Stimulated activated CD8-positive, alpha-beta memory T cell treated with anti-CD3 and anti-CD28 coated beads, Interleukin-4, amount 100 ng/mL, for 24 hours (primary cell): ENCODE measurements at regions not wholly inside any gene's neighbourhood (a gene's known extent, or its start where the extent isn't known, plus 50 kb on each side); places are given as distances from the start of the nearest gene placed in this dataset.

Experiments used
- DNase-seq: peaks from one replicate; pipeline ENCODE4 v3.0.0-alpha.2; 2020; ENCODE audit warnings: low read depth

DNA sequence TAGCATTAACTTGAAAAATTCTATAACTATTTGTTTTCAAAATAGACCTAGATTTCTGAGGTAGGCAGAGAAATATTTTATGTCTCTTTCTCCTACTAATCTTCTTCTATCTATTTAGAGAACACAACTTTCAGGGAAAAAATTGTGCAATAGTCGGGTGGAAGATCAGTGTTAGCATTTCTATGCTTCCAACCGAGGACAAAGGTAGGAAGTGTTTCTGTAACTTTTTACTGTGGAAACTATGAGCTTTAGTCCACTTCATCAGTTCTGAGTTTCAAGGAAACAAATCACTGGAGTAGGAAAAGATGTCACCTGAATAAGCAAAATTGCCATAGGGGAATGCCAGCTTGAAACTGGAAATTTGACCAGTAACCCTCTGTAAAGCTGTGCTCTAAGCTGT lies 207.7 kb upstream of the CTAGE1 start:
- no peak for DNase-seq

- no peak for DNase-seq
These were observed 209.1 kb upstream of the CTAGE1 start for GRCh38 chr18:22626771-22627170.

DNA sequence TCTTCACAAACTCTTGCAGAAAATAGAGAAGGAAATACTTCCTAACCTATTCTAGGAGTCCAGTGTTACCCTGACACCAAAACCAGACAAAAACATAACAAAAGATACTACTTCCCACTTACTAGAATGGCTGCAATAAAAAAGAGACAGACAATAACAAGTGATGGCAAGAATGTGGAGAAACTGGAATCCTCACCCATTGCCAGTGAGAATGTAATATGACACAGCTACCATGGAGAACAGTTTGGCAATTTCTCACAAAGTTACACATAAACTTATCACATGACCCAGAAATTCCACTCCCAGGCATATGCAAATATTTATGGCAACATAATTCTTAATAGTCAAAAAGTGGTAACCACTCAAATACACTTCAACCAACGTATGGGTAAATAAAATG lies 209.8 kb upstream of the CTAGE1 start:
- DNase-seq: no peak

DNA sequence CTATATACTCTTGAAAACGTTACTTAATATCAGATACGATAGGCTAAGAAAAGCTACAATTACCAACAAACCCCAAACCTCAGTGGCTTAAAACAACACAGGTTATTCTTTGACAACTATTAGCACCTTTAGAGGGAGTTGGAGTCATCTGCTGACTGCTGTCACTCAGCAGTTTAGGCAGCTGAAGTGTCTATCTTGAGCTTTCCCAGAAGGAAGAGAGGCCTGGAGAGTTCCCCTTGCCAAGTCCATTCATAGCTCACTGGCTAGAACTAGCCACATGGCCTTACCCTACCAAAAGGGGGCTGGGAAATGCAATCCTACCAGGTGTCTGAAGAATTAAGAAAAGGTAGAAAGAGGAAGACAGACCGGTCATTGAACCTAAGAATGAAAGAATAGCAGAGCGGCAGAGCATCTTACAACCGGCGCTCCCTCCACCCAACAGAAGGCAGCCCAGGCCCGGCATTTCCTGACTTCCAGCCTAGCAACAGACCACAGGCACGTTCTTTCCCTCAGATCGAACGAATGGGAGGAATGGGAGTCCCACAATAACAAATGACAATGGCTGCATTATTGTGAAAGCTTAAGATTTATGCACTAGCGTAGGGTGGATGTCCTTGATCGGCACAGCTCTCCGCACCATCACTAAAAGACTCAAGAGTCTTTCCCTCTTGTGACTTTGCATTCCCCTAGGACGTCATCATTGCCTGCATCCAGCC lies 211.2 kb upstream of the CTAGE1 start:
- DNase-seq: no peak

DNA sequence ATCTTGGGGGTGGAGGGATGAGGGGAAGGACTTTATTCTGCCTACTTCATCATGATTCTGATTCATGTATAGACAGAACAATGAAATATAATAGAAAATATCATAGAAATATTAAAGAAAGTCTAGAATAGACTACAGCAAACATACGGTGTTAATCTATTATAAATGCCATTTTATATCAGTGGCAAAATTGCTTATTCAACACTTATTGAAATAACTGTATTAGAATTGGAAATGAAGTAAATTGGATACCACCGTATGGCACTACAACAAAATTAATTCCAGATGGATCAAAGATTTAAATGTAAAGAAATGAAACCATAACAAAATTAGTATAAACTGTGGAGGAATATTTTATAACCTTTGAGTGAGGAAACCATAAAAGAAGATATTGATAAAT lies 213.3 kb upstream of the CTAGE1 start:
- DNase-seq: no peak

- DNase-seq: no peak
These were observed 214.5 kb upstream of the CTAGE1 start for GRCh38 chr18:22632191-22632590.

GRCh38 chr18:22634464-22634863 lies 216.7 kb upstream of the CTAGE1 start:
- DNase-seq: no peak

DNA sequence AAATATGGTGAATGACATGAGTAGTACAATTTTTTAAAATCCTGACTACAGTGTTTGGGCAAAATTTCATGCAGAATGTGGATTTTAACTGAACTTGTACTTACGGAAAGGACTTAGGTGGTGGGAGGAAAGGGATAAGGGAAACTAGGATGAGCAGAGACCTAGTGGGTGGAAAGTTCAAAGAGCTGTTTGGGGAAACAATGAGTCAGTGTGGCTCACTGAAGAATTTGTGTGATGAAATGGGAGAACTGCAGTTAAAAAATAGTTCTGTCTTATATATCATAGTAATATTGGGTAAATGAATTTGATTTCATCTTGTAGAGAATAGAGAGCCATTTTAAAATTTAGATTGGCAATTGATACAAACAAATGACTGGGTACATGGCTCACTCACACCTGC lies 220.1 kb upstream of the CTAGE1 start:
- DNase-seq: no peak

DNA sequence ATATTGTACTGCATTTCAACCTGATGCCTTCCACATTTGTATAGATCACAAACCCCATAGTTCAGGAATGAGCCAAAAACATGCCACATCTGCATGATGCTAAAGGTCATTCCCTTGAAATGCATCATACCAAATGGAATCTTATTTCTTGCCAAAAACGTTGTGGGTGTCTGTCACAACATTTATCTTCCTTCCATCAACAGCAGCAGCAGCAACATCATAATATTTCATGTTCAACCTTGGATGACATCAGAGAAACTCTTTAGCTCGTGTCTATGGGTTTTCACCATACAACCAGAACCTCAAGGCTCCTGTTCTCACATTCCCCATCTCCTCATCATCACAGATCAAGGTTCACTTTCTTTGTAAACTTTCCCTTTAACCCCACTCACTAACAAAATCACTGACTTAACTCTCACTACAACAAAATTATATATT lies 221.3 kb upstream of the CTAGE1 start:
- no peak for DNase-seq

DNA sequence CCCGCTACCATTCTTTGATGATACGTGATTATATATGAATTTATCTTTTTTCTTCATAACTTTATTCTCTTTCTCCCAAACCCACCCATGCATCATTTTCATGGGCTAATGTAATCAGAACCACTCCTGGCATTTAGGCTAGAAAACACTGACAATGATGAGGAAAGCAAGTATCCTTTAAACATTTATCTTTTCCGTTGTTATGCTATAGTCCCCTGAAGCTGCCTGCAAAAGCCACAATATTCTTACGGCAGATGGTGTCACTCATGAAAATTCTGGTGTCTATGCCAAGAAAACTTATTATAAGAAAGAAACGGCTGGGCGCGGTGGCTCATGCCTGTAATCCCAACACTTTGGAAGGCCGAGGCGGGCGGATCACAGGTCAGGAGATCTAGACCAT lies 221.8 kb upstream of the CTAGE1 start:
- no peak for DNase-seq

DNA sequence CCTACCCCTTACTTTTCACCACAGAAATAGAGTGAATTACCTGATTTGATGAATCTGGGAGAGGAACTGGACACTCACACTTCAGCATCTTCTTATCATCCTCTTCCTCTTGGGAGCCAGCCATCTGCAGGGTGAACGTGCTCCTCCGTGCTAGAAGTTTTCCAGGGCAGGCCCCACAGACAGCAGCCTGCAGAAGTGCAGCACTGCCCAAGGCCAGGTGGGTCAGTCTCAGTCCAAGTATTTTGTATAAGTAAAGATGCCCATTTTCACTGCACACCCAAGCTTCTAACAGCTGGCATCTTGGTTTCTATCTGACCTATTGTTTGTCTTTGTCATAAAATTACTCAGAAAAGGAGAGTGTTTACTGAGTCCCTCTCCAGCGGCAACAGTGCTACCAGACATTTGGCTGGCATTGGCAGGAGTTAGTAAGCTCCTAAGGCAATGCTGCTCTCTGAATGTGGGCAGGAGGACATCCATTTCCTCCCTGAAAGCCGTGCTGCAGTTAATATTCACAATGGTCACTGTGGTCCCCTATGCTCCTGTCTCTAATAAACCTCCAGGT lies 222.6 kb upstream of the CTAGE1 start:
- no peak for DNase-seq

DNA sequence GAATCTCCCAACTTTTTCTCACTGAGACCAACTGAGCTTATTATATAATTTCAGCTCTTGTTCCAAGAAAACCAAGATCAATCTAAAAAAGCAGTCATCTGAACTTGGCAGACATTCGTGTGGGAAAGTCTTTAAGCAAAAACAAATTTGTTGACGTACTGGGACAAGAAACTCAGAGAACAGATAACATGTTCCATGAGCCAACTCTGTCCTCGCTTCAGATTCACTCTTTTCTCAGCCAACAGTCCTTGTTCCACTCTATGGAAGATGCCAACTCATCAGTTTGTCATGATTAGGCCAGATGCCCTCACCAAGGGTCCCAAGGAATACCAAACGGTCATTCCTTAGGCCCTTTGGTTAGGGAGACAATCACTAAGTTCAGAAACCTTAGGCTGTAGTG lies 224.2 kb upstream of the CTAGE1 start:
- no peak for DNase-seq

- no peak for DNase-seq
These were observed 226.0 kb upstream of the CTAGE1 start for GRCh38 chr18:22643731-22644130.

GRCh38 chr18:22650247-22650646 lies 232.5 kb upstream of the CTAGE1 start:
- no peak for DNase-seq

DNA sequence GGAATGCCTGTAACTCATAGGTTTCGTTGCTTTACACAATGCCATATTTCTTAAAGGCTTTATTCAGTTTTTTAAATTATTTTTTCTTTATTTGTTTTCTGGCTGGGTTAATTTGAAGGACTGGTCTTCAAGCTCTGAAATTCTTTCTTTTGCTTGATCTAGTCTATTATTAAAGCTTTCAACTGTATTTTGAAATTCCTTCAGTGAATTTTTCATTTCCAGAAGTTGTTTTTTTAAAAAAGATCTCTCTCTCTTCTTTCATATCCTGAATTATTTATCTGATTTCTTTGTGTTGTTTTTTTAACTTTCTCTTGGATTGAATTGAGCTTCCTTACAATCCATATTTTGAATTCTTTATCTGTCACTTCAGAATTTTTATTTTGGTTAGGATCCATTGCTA lies 239.9 kb upstream of the CTAGE1 start:
- no peak for DNase-seq

GRCh38 chr18:22658318-22658717 lies 240.6 kb upstream of the CTAGE1 start:
- no peak for DNase-seq

DNA sequence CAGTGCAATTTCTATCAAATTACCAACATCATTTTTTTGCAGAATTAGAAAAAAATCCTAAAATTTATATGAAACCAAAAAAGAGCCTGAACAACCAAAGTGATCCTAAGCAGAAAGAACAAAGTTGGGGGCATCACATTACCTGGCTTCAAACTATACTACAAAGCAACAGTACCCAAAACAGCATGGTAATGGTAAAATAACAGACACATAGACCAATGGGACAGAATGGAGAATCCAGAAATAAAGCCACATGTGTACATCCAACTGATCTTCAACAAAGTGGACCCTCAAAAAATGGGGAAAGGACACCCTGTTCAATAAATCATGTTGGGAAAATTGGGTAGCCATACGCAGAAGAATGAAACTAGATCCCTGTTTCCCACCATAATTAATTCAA lies 245.7 kb upstream of the CTAGE1 start:
- DNase-seq: no peak

- DNase-seq: no peak
These were observed 248.8 kb upstream of the CTAGE1 start for GRCh38 chr18:22666411-22666940.

- DNase-seq: no peak
These were observed 249.4 kb upstream of the CTAGE1 start for GRCh38 chr18:22667156-22667555.

DNA sequence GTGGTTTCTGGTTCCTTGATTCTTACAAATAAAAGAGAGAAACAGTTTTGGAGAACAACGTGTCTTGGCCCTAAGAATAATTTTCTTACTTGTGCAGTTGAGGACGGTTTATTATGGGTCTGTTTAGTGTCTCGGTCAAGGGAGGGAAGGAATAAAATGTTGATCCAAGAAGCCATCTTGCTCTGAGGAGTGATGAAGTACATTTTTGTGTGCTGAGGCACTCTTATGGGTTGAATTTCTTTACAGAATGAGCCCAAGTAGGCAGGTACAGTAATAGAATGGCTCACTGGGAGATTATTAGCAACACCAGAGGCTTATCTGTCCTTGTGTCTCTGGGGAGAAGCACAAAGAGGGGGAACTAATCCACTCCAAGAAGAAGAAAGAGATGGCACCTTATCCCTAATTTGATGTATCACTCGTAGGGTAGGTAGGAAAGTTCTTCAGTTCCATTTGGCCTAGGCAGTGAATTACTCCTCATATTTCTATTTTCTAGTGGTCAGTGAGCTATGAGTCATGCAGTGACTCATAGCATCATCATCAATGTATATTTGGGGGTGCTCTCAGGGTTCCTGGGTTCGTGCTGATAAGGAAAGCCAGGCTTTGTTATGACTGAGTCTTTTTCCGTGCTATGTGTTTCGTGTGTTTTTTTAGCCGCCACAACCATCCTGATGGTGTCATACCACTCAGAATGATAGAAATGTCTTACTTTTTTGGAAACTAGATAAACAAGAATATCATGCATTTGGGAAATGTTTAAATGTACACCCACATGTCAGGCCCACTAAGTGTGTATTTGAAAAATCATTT lies 250.1 kb upstream of the CTAGE1 start:
- DNase-seq: no peak

DNA sequence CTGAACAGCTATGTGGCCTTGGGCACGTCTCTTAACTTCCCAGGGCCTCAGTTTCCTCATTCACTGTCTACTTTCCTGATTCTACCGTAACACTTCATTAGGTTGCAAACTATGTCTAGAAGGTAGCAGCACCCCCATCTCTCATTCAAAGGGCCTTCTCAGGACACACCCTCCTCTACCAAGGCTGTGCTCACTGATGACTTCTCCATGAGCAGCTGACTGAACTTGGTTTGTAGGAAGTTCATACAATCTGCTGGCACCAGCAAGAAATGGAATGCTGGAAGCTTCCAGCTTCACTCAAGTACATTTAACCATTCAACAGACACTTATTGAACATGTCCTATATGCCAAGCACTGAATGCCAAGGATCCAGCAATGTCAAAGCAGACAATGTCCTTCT lies 250.8 kb upstream of the CTAGE1 start:
- DNase-seq: no peak

DNA sequence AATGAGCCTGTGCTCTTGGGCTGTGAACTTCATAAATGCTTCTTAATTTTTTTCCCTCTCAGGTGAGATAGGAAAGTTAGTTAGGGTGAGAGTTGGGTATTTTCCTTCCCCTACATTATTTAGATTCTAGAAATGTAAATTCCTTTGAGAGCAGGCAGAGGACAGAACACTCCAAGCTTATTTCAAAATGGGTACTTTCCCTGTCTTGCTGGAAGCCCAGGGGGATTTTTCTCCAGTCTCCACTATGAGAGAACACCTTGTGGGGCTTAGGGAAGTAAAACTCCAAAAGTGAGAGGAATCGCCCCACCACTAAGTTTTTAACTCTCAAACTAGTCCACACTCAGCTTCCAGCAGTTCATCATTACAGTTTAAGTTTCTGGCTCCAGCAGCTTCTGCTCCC lies 253.2 kb upstream of the CTAGE1 start:
- DNase-seq: no peak

DNA sequence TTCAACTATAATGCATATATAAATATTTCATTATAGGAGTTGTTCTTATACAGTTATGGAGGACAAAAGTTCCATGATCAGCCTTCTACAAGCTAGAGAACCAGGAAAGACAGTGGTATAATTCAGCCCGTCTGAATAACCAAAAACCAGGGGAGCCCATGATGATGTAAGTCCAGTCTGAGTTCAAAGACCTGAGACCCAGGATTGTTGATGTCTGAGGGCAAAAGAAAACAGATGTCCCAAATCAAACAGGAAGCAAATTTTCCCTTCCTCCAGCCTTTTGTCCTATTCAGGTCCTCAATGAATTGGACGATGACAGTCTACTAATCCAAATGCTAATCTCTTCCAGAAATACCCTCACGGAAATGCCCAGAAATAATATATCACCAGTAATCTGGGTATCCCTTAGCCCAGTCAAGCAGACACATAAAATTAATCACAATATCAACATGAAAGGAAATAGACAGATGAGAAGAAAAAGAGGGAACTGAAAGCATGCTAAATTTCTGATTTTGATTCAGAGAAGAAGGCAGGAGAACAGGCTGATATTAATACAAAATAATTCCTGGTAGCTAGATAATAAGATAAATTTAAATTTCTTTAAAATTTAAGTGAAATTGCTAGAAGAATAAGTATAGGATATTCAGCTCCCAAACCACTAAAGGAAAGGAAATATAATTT lies 255.6 kb upstream of the CTAGE1 start:
- DNase-seq: no peak
